ENCODE measurements at regions not wholly inside any gene's neighbourhood (a gene's known extent, or its start where the extent isn't known, plus 50 kb on each side); places are given as distances from the start of the nearest gene placed in this dataset.

DNA sequence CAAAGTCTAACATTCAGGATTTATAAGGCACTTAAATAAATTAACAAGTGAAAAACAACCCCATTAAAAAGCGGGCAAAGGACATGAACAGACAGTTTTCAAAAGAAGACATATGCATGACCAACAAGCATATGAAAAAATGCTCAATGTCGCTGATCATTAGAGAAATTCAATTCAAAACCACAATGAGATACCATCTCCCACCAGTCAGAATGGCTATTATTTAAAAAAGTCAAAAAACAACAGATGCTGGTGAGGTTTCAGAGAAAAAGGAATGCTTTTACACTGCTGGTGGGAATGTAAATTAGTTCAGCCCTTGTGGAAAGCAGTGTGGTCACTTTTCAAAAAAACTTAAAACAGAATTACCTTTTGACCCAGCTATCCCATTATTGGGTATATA is 60.7 kb upstream of the BDKRB2 start:
- H3K36me3 Mint-ChIP-seq (ENCODE audit: low read depth, unreplicated experiment) = no peaks in the 10 kb centered on the region
- no peak overlapping the region for H3K4me3 Mint-ChIP-seq (ENCODE audit: unreplicated experiment)
- TF ChIP-seq, protein P1, sequence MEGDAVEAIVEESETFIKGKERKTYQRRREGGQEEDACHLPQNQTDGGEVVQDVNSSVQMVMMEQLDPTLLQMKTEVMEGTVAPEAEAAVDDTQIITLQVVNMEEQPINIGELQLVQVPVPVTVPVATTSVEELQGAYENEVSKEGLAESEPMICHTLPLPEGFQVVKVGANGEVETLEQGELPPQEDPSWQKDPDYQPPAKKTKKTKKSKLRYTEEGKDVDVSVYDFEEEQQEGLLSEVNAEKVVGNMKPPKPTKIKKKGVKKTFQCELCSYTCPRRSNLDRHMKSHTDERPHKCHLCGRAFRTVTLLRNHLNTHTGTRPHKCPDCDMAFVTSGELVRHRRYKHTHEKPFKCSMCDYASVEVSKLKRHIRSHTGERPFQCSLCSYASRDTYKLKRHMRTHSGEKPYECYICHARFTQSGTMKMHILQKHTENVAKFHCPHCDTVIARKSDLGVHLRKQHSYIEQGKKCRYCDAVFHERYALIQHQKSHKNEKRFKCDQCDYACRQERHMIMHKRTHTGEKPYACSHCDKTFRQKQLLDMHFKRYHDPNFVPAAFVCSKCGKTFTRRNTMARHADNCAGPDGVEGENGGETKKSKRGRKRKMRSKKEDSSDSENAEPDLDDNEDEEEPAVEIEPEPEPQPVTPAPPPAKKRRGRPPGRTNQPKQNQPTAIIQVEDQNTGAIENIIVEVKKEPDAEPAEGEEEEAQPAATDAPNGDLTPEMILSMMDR (IDR thresholded peaks at IDR 0.05; ENCODE audit: unreplicated experiment) = no peak
- H3K27ac Mint-ChIP-seq (ENCODE audit: unreplicated experiment) = no peak overlapping the region
- H3K27me3 Mint-ChIP-seq (ENCODE audit: unreplicated experiment) = no peaks in the 10 kb centered on the region
- H3K4me1 Mint-ChIP-seq (ENCODE audit: unreplicated experiment) = no peaks in the 10 kb centered on the region
- H3K9me3 Mint-ChIP-seq (ENCODE audit: unreplicated experiment) = no peaks in the 10 kb centered on the region
- no peak for DNase-seq (ENCODE audit: low spot score)

DNA sequence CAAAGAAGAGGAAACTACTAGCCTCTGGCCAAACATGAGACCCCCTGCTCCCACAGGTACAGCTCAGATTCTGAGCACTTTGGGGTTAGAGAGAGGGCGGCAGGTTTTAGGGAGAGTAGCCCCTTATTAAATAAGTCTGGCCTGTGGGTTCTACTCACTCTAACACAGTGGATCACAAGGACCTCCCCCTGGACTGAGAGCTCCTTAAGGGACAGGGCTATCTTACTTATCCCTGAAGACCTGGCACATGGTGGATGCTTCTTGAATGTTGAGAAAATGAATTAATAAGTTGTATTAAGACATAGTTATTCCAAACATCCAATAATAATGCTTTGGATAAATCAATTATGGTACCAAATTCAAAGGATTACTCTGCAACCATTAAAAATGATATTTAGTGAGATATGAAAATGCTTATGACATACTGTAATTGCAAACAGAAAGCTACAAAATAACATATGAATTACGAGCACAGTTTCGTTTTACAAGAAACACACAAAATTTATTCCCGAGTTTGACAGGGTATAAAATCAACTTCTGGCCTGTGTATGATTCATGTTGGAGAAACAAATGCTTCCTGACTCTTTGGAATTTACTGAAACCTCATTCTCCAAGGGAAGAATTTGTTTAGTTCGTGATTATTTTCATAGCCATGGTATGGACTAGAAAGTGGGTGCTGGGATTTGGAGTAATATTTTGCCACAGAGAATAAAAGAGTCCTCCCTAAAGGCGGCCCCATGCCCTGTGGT is 59.3 kb upstream of the BDKRB2 start:
- Mint-ChIP-seq H3K4me1 (ENCODE audit: unreplicated experiment) (no peaks in the 10 kb centered on the region), H3K27ac (ENCODE audit: unreplicated experiment) (no peak overlapping the region), H3K27me3 (ENCODE audit: unreplicated experiment) (no peaks in the 10 kb centered on the region), H3K36me3 (ENCODE audit: low read depth, unreplicated experiment) (no peaks in the 10 kb centered on the region), H3K9me3 (ENCODE audit: unreplicated experiment) (no peaks in the 10 kb centered on the region), H3K4me3 (ENCODE audit: unreplicated experiment) (no peak overlapping the region)
- no peak for DNase-seq (ENCODE audit: low spot score)
- TF ChIP-seq, protein P1 (IDR thresholded peaks at IDR 0.05; ENCODE audit: unreplicated experiment) = no peak

DNA sequence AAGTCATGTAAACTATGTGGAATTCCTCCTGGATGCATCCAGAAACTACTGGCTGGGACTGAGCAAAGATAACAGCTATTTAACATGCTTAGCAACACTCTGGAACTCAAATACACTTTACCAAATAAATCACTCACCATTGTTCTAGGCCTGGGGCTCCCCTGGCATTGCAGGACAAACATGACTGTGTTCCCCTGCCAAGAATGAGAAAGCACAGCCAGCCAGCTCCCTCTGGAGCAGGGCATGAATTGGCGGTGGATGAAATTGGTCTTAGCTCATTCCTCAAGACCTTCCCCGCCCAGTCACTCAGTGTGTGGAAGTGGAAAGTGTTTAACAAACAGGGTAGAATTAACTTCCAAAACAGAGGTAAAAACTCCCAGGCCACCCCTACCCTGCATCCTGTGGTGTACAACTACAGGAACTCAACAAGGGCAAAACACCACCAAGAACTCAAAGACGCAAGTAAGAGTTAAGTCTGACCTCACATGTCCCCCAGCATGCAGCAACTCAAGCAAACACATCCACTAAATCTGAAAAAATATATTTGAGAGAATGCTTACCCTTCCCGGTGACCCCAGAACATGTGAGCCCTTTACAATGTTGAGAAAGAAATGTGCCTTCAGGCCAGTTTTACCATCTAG is 58.4 kb upstream of the BDKRB2 start:
- Mint-ChIP-seq H3K27me3 (ENCODE audit: unreplicated experiment) (no peaks in the 10 kb centered on the region), H3K36me3 (ENCODE audit: low read depth, unreplicated experiment) (no peaks in the 10 kb centered on the region), H3K9me3 (ENCODE audit: unreplicated experiment) (no peaks in the 10 kb centered on the region), H3K4me3 (ENCODE audit: unreplicated experiment) (no peak overlapping the region), H3K4me1 (ENCODE audit: unreplicated experiment) (no peaks in the 10 kb centered on the region), H3K27ac (ENCODE audit: unreplicated experiment) (no peak overlapping the region)
- TF ChIP-seq, protein P1 (IDR thresholded peaks at IDR 0.05; ENCODE audit: unreplicated experiment) = no peak
- no peak for DNase-seq (ENCODE audit: low spot score)

- no peak for DNase-seq (ENCODE audit: low spot score)
- TF ChIP-seq, protein P1 (IDR thresholded peaks at IDR 0.05; ENCODE audit: unreplicated experiment) = no peak
- H3K9me3 Mint-ChIP-seq (ENCODE audit: unreplicated experiment) = no peaks in the 10 kb centered on the region
Observed at GRCh38 chr14:96148631-96149030, 56.0 kb upstream of the BDKRB2 start.

DNA sequence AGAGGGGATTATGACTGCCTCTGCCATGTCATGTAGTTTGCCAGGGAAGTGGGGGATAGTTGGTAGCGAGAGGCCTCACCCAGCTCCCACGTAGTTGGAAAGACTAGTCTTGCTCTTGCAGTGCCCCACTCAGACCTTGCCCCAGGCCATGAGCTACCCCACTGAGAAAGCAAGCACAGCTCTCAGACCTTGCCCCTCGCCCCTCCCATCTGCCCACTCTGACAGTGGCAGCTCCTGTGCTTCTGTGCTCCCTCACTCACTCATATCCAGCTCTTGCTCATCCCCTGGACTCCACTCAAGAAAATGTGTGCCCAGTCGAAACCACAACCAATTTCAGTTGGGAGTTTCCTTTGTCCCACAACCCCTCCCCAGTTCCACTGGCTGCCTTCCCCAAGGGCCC is 55.5 kb upstream of the BDKRB2 start:
- no peak overlapping the region for H3K4me3 Mint-ChIP-seq (ENCODE audit: unreplicated experiment)
- H3K36me3 Mint-ChIP-seq (ENCODE audit: low read depth, unreplicated experiment) = no peaks in the 10 kb centered on the region
- H3K4me1 Mint-ChIP-seq (ENCODE audit: unreplicated experiment) = no peaks in the 10 kb centered on the region
- no peaks in the 10 kb centered on the region for H3K27me3 Mint-ChIP-seq (ENCODE audit: unreplicated experiment)
- TF ChIP-seq, protein P1 (IDR thresholded peaks at IDR 0.05; ENCODE audit: unreplicated experiment) = no peak
- H3K9me3 Mint-ChIP-seq (ENCODE audit: unreplicated experiment) = no peaks in the 10 kb centered on the region
- no peak for DNase-seq (ENCODE audit: low spot score)
- H3K27ac Mint-ChIP-seq (ENCODE audit: unreplicated experiment) = no peak overlapping the region

More at GRCh38 chr14:96148631-96149030, 56.0 kb upstream of the BDKRB2 start:
- H3K27ac Mint-ChIP-seq (ENCODE audit: unreplicated experiment) = no peak overlapping the region
- no peaks in the 10 kb centered on the region for H3K4me1 Mint-ChIP-seq (ENCODE audit: unreplicated experiment)
- no peaks in the 10 kb centered on the region for H3K36me3 Mint-ChIP-seq (ENCODE audit: low read depth, unreplicated experiment)
- H3K4me3 Mint-ChIP-seq (ENCODE audit: unreplicated experiment) = no peak overlapping the region
- no peaks in the 10 kb centered on the region for H3K27me3 Mint-ChIP-seq (ENCODE audit: unreplicated experiment)
